ENCODE measurements at regions not wholly inside any gene's neighbourhood (a gene's known extent, or its start where the extent isn't known, plus 50 kb on each side); places are given as distances from the start of the nearest gene placed in this dataset.

DNA sequence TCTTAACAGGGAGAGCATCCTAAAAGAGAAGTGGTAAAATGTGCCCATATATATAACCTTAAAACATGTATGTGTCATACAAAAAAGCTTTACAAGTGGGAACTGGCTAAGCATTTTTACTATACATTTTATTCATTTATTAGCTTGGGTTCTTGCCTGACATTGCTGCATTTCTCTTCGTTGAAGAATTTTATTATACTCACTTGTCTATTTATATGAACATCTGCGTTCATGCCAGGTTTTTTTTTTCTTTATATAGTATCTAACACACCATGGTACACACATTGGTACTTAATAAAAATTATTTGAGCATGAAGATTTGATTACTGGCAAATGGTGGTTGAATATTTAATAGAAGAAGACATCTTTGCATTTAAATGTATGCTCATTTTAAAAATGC is 492.3 kb downstream of the SPATA31D1 start:
- Histone ChIP-seq H4K20me1 (ENCODE audit: control insufficient read depth, insufficient read depth, insufficient read length) (no peaks in the 10 kb centered on the region), H2BK20ac (ENCODE audit: low read depth, low read length, poor library complexity, severe bottlenecking) (no peak overlapping the region), H3K27me3 (ENCODE audit: insufficient read depth, low read length) (no peaks in the 10 kb centered on the region), H3K9me3 (ENCODE audit: control insufficient read depth, low read depth, low read length) (no peaks in the 10 kb centered on the region), H2BK15ac (ENCODE audit: low read depth, low read length) (no peak overlapping the region), H3K23ac (ENCODE audit: insufficient read length, low read depth, low read length) (no peak overlapping the region), H2AFZ (ENCODE audit: low read length) (no peak overlapping the region), H4K5ac (ENCODE audit: insufficient read length, low read depth, low read length) (no peak overlapping the region), H3K18ac (ENCODE audit: insufficient read length, low read depth, low read length) (no peak overlapping the region), H4K8ac (replicated peaks; ENCODE audit: insufficient read length, low read depth, low read length) (no peak overlapping the region), H2AK5ac (ENCODE audit: insufficient read length, low read length) (no peak overlapping the region), H3K23me2 (ENCODE audit: insufficient read length, low read depth, low read length, poor library complexity, severe bottlenecking) (no peaks in the 10 kb centered on the region), H3K79me1 (ENCODE audit: insufficient read depth, low read depth, low read length, poor library complexity, severe bottlenecking) (no peaks in the 10 kb centered on the region), H3K4me2 (ENCODE audit: insufficient read depth, insufficient read length, low read length) (no peak overlapping the region), H4K91ac (ENCODE audit: insufficient read length, low read depth, low read length) (no peak overlapping the region), H3K14ac (ENCODE audit: insufficient read depth, low read length) (no peak overlapping the region), H3K79me2 (ENCODE audit: insufficient read depth, low read length) (no peaks in the 10 kb centered on the region), H3K4ac (ENCODE audit: low read depth, low read length) (no peak overlapping the region), H3K56ac (ENCODE audit: insufficient read length, low read depth, low read length) (no peak overlapping the region), H2BK12ac (ENCODE audit: insufficient read length, low read depth, low read length) (no peak overlapping the region), H2BK5ac (ENCODE audit: insufficient read length, low read length) (no peak overlapping the region), H3T11ph (ENCODE audit: low read length) (no peak overlapping the region), H3K9ac (ENCODE audit: extremely low read depth, insufficient read length, low read length) (no peak overlapping the region), H3K4me1 (ENCODE audit: insufficient read depth, low read length) (no peaks in the 10 kb centered on the region), H2BK120ac (ENCODE audit: low read depth, low read length, poor library complexity, severe bottlenecking) (no peak overlapping the region), H3K27ac (ENCODE audit: insufficient read length, low read depth, low read length) (no peak overlapping the region)
- H3K9me3 Mint-ChIP-seq: no peaks in the 10 kb centered on the region
- no peak overlapping the region for H3K27ac Mint-ChIP-seq
- no peaks in the 10 kb centered on the region for H3K36me3 Mint-ChIP-seq (ENCODE audit: insufficient read depth in 1 of 3, low read depth in 3 of 3)
- no peaks in the 10 kb centered on the region for H3K4me1 Mint-ChIP-seq
- no CpG with 5 or more reads among the region's 2 CpGs for WGBS (ENCODE audit: extremely low coverage, insufficient read length, low lambda C conversion rate)
- TF ChIP-seq, protein P1, sequence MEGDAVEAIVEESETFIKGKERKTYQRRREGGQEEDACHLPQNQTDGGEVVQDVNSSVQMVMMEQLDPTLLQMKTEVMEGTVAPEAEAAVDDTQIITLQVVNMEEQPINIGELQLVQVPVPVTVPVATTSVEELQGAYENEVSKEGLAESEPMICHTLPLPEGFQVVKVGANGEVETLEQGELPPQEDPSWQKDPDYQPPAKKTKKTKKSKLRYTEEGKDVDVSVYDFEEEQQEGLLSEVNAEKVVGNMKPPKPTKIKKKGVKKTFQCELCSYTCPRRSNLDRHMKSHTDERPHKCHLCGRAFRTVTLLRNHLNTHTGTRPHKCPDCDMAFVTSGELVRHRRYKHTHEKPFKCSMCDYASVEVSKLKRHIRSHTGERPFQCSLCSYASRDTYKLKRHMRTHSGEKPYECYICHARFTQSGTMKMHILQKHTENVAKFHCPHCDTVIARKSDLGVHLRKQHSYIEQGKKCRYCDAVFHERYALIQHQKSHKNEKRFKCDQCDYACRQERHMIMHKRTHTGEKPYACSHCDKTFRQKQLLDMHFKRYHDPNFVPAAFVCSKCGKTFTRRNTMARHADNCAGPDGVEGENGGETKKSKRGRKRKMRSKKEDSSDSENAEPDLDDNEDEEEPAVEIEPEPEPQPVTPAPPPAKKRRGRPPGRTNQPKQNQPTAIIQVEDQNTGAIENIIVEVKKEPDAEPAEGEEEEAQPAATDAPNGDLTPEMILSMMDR (conservative IDR thresholded peaks at IDR 0.05): no peak
- no peak for DNase-seq
- H3K27me3 Mint-ChIP-seq (ENCODE audit: low read depth): no peaks in the 10 kb centered on the region
- H3K4me3 Mint-ChIP-seq: no peak overlapping the region
